ENCODE measurements at regions not wholly inside any gene's neighbourhood (a gene's known extent, or its start where the extent isn't known, plus 50 kb on each side); places are given as distances from the start of the nearest gene placed in this dataset.

- CTCF ChIA-PET, result no interaction called here
- Histone ChIP-seq H3K27me3 (ENCODE audit: control insufficient read depth, insufficient read depth, low read length) (no peaks in the 10 kb centered on the region), H3K4me3 (ENCODE audit: low read depth, low read length) (no peak overlapping the region), H3K36me3 (ENCODE audit: control insufficient read depth, insufficient read depth, low read length) (no peaks in the 10 kb centered on the region)
- DNase-seq (ENCODE audit: low read depth), result no peak
- TF ChIP-seq, protein P1, sequence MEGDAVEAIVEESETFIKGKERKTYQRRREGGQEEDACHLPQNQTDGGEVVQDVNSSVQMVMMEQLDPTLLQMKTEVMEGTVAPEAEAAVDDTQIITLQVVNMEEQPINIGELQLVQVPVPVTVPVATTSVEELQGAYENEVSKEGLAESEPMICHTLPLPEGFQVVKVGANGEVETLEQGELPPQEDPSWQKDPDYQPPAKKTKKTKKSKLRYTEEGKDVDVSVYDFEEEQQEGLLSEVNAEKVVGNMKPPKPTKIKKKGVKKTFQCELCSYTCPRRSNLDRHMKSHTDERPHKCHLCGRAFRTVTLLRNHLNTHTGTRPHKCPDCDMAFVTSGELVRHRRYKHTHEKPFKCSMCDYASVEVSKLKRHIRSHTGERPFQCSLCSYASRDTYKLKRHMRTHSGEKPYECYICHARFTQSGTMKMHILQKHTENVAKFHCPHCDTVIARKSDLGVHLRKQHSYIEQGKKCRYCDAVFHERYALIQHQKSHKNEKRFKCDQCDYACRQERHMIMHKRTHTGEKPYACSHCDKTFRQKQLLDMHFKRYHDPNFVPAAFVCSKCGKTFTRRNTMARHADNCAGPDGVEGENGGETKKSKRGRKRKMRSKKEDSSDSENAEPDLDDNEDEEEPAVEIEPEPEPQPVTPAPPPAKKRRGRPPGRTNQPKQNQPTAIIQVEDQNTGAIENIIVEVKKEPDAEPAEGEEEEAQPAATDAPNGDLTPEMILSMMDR (IDR thresholded peaks at IDR 0.05; ENCODE audit: insufficient read depth, low read depth, low read length), result no peak
- POLR2A ChIA-PET, result no interaction called here
These were observed 1576.0 kb downstream of the RPA4 start for GRCh38 chrX:98459669-98460068.

DNA sequence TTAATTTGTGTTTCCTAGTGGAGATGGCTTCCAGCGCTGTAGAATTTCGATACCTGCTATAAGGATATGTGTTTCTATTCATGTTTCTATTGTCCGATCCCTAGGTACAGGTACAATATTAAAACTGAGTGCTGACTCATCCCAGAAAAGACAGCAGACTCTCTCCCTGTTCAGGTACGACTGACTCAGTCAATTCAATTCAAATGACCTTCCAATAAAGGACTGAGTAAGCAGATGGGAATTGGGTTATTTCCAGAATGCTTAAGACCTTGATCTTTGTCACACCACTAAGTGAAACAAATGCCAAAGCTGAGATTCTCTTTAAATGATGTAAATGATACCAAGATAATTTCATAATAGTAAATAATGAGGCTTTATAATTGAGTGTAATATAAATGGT lies 1596.9 kb downstream of the RPA4 start:
- no peaks in the 10 kb centered on the region for H3K36me3 ChIP-seq (ENCODE audit: control insufficient read depth, insufficient read depth, low read length)
- TF ChIP-seq, protein P1 (IDR thresholded peaks at IDR 0.05; ENCODE audit: insufficient read depth, low read depth, low read length), result no peak
- ChIA-PET POLR2A (no interaction called here), CTCF (no interaction called here)
- DNase-seq (ENCODE audit: low read depth), result no peak
- no peaks in the 10 kb centered on the region for H3K27me3 ChIP-seq (ENCODE audit: control insufficient read depth, insufficient read depth, low read length)
- H3K4me3 ChIP-seq (ENCODE audit: low read depth, low read length), result no peak overlapping the region

- ChIA-PET POLR2A (no interaction called here), CTCF (no interaction called here)
- H3K27me3 ChIP-seq (ENCODE audit: control insufficient read depth, insufficient read depth, low read length), result no peaks in the 10 kb centered on the region
- TF ChIP-seq, protein P1 (IDR thresholded peaks at IDR 0.05; ENCODE audit: insufficient read depth, low read depth, low read length), result no peak
- DNase-seq (ENCODE audit: low read depth), result no peak
- H3K4me3 ChIP-seq (ENCODE audit: low read depth, low read length), result no peak overlapping the region
- no peaks in the 10 kb centered on the region for H3K36me3 ChIP-seq (ENCODE audit: control insufficient read depth, insufficient read depth, low read length)
These were observed 1597.9 kb downstream of the RPA4 start for GRCh38 chrX:98481636-98482035.

DNA sequence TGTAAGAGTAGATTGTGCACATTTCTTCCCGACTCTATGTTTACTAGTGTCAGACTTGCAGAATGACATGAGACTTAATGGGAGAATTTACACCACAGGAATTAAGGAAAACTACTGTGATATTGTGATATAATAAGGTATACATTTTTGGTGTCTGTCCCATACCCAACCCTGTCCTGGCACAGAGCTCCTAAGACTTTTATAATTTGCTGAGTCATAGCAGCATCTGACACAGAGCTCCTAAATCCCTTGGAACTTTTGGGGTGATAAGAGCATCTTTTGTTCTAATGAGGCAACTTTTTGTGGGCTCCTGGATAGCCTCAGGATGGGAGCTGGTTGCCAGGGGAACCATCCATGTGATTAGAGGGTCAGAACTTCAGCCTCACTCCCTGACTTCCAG lies 1607.0 kb downstream of the RPA4 start:
- no peak overlapping the region for H3K4me3 ChIP-seq (ENCODE audit: low read depth, low read length)
- ChIA-PET POLR2A (no interaction called here), CTCF (no interaction called here)
- H3K27me3 ChIP-seq (ENCODE audit: control insufficient read depth, insufficient read depth, low read length), result no peaks in the 10 kb centered on the region
- DNase-seq (ENCODE audit: low read depth), result no peak
- no peaks in the 10 kb centered on the region for H3K36me3 ChIP-seq (ENCODE audit: control insufficient read depth, insufficient read depth, low read length)
- TF ChIP-seq, protein P1 (IDR thresholded peaks at IDR 0.05; ENCODE audit: insufficient read depth, low read depth, low read length), result no peak

GRCh38 chrX:98501426-98501825 lies 1617.7 kb downstream of the RPA4 start:
- TF ChIP-seq, protein P1 (IDR thresholded peaks at IDR 0.05; ENCODE audit: insufficient read depth, low read depth, low read length), result no peak
- ChIA-PET POLR2A (no interaction called here), CTCF (interaction anchor here (0.7 kb wide), 1 partner anchor 674 kb away, joined by 3 read pairs; no protein-coding TSS in a partner anchor)
- Histone ChIP-seq H3K36me3 (ENCODE audit: control insufficient read depth, insufficient read depth, low read length) (no peaks in the 10 kb centered on the region), H3K4me3 (ENCODE audit: low read depth, low read length) (no peak overlapping the region), H3K27me3 (ENCODE audit: control insufficient read depth, insufficient read depth, low read length) (no peaks in the 10 kb centered on the region)
- no peak for DNase-seq (ENCODE audit: low read depth)
